ENCODE measurements at regions not wholly inside any gene's neighbourhood (a gene's known extent, or its start where the extent isn't known, plus 50 kb on each side); places are given as distances from the start of the nearest gene placed in this dataset.

GRCh38 chr9:10999646-11000045 is 386.8 kb upstream of the PTPRD start:
- no peak for TF ChIP-seq GATA3 (IDR thresholded peaks at IDR 0.05; ENCODE audit: low read depth, low read length)
- TF ChIP-seq GATA2 (IDR thresholded peaks at IDR 0.05; ENCODE audit: low read depth, low read length): no peak

- TF ChIP-seq GATA2 (IDR thresholded peaks at IDR 0.05; ENCODE audit: low read depth, low read length) (no peak), GATA3 (IDR thresholded peaks at IDR 0.05; ENCODE audit: low read depth, low read length) (no peak)
Observed at GRCh38 chr9:11001546-11001945, 388.7 kb upstream of the PTPRD start.

- TF ChIP-seq GATA2 (IDR thresholded peaks at IDR 0.05; ENCODE audit: low read depth, low read length) (no peak), GATA3 (IDR thresholded peaks at IDR 0.05; ENCODE audit: low read depth, low read length) (no peak)
Observed at GRCh38 chr9:11002705-11003104, 389.9 kb upstream of the PTPRD start.

GRCh38 chr9:11003836-11004235 is 391.0 kb upstream of the PTPRD start:
- TF ChIP-seq GATA2 (IDR thresholded peaks at IDR 0.05; ENCODE audit: low read depth, low read length): no peak
- TF ChIP-seq GATA3 (IDR thresholded peaks at IDR 0.05; ENCODE audit: low read depth, low read length): no peak

- TF ChIP-seq GATA2 (IDR thresholded peaks at IDR 0.05; ENCODE audit: low read depth, low read length): no peak
- no peak for TF ChIP-seq GATA3 (IDR thresholded peaks at IDR 0.05; ENCODE audit: low read depth, low read length)
Observed at GRCh38 chr9:11011696-11012095, 398.9 kb upstream of the PTPRD start.

- no peak for TF ChIP-seq GATA2 (IDR thresholded peaks at IDR 0.05; ENCODE audit: low read depth, low read length)
- TF ChIP-seq GATA3 (IDR thresholded peaks at IDR 0.05; ENCODE audit: low read depth, low read length): no peak
Observed at GRCh38 chr9:11016081-11016480, 403.3 kb upstream of the PTPRD start.

GRCh38 chr9:11023201-11023600 is 410.4 kb upstream of the PTPRD start:
- TF ChIP-seq GATA3 (IDR thresholded peaks at IDR 0.05; ENCODE audit: low read depth, low read length) (no peak), GATA2 (IDR thresholded peaks at IDR 0.05; ENCODE audit: low read depth, low read length) (no peak)

GRCh38 chr9:11025775-11026174 is 413.0 kb upstream of the PTPRD start:
- TF ChIP-seq GATA2 (IDR thresholded peaks at IDR 0.05; ENCODE audit: low read depth, low read length): no peak
- no peak for TF ChIP-seq GATA3 (IDR thresholded peaks at IDR 0.05; ENCODE audit: low read depth, low read length)

- TF ChIP-seq GATA2 (IDR thresholded peaks at IDR 0.05; ENCODE audit: low read depth, low read length) (no peak), GATA3 (IDR thresholded peaks at IDR 0.05; ENCODE audit: low read depth, low read length) (no peak)
Observed at GRCh38 chr9:11038366-11038765, 425.6 kb upstream of the PTPRD start.

GRCh38 chr9:11039006-11039405 is 426.2 kb upstream of the PTPRD start:
- TF ChIP-seq GATA3 (IDR thresholded peaks at IDR 0.05; ENCODE audit: low read depth, low read length) (no peak), GATA2 (IDR thresholded peaks at IDR 0.05; ENCODE audit: low read depth, low read length) (no peak)

- TF ChIP-seq GATA2 (IDR thresholded peaks at IDR 0.05; ENCODE audit: low read depth, low read length) (no peak), GATA3 (IDR thresholded peaks at IDR 0.05; ENCODE audit: low read depth, low read length) (no peak)
Observed at GRCh38 chr9:11045589-11045988, 432.8 kb upstream of the PTPRD start.

GRCh38 chr9:11063263-11063662 is 450.5 kb upstream of the PTPRD start:
- TF ChIP-seq GATA2 (IDR thresholded peaks at IDR 0.05; ENCODE audit: low read depth, low read length) (no peak), GATA3 (IDR thresholded peaks at IDR 0.05; ENCODE audit: low read depth, low read length) (no peak)

- TF ChIP-seq GATA2 (IDR thresholded peaks at IDR 0.05; ENCODE audit: low read depth, low read length) (no peak), GATA3 (IDR thresholded peaks at IDR 0.05; ENCODE audit: low read depth, low read length) (no peak)
Observed at GRCh38 chr9:11064909-11065308, 452.1 kb upstream of the PTPRD start.

- TF ChIP-seq GATA2 (IDR thresholded peaks at IDR 0.05; ENCODE audit: low read depth, low read length): no peak
- no peak for TF ChIP-seq GATA3 (IDR thresholded peaks at IDR 0.05; ENCODE audit: low read depth, low read length)
Observed at GRCh38 chr9:11072176-11072575, 459.4 kb upstream of the PTPRD start.

GRCh38 chr9:11086561-11086960 is 473.8 kb upstream of the PTPRD start:
- TF ChIP-seq GATA3 (IDR thresholded peaks at IDR 0.05; ENCODE audit: low read depth, low read length) (no peak), GATA2 (IDR thresholded peaks at IDR 0.05; ENCODE audit: low read depth, low read length) (no peak)

- no peak for TF ChIP-seq GATA3 (IDR thresholded peaks at IDR 0.05; ENCODE audit: low read depth, low read length)
- no peak for TF ChIP-seq GATA2 (IDR thresholded peaks at IDR 0.05; ENCODE audit: low read depth, low read length)
Observed at GRCh38 chr9:11088821-11089374, 476.1 kb upstream of the PTPRD start.
